CD14-positive monocyte (primary cell): ENCODE measurements at regions not wholly inside any gene's neighbourhood (a gene's known extent, or its start where the extent isn't known, plus 50 kb on each side); places are given as distances from the start of the nearest gene placed in this dataset.

Experiments used
- DNase-seq, 3 donors: peaks; one replicate each; pipeline ENCODE4 v3.0.0-alpha.2; 2011 to 2022
- H2AFZ ChIP-seq: 2 replicates; pipeline ENCODE4 v1.6.0; 2012; ENCODE audit warnings: mild to moderate bottlenecking, low read depth, low read length, inconsistent platforms; ENCODE audit not compliant: insufficient read depth, poor library complexity, severe bottlenecking
- H3K27ac ChIP-seq, 2 donors: 1 replicate in 1 of 2; 2 replicates in 1 of 2; pipeline ENCODE4 v1.5.1; 2012 to 2013; ENCODE audit warnings: low read length in 2 of 2, control low read depth in 1 of 2, inconsistent platforms in 1 of 2, low read depth in 1 of 2, mild to moderate bottlenecking in 1 of 2
- H3K27me3 ChIP-seq, 2 donors: one replicate each; pipeline versions ENCODE4 v1.6.0 to v1.6.1; 2011 to 2013; ENCODE audit warnings: low read length in 2 of 2; ENCODE audit not compliant: control insufficient read depth in 2 of 2, insufficient read depth in 2 of 2
- H3K36me3 ChIP-seq, 2 donors: replicated peaks in 1 of 2; 1 replicate in 1 of 2; 2 replicates in 1 of 2; pipeline versions ENCODE4 v1.5.1 to v1.6.1; 2012 to 2013; ENCODE audit warnings: low read length in 2 of 2, control low read depth in 1 of 2, inconsistent platforms in 1 of 2, mild to moderate bottlenecking in 1 of 2; ENCODE audit not compliant: insufficient read depth in 2 of 2, control insufficient read depth in 1 of 2
- H3K4me1 ChIP-seq, 2 donors: 1 replicate in 1 of 2; 2 replicates in 1 of 2; pipeline versions ENCODE4 v1.5.1 to v1.6.1; 2012 to 2013; ENCODE audit warnings: low read length in 2 of 2, control low read depth in 1 of 2, inconsistent platforms in 1 of 2, mild to moderate bottlenecking in 1 of 2, moderate library complexity in 1 of 2; ENCODE audit not compliant: insufficient read depth in 2 of 2, control insufficient read depth in 1 of 2
- H3K4me2 ChIP-seq: replicated peaks from 2 replicates; pipeline ENCODE3; 2012; ENCODE audit warnings: low read length, moderate library complexity, mild to moderate bottlenecking; ENCODE audit not compliant: poor library complexity, severe bottlenecking; ENCODE audit errors: extremely low read depth
- H3K4me3 ChIP-seq, 3 experiments: fragments of 200-600 bp in 1 of 3; sonication (generic) in 1 of 3; replicated peaks in 1 of 3; 1 replicate in 2 of 3; 2 replicates in 1 of 3; pipeline ENCODE4 v1.5.1; 2011 to 2013; ENCODE audit warnings: low read length in 3 of 3, mild to moderate bottlenecking in 3 of 3, control low read depth in 2 of 3, low read depth in 2 of 3, inconsistent platforms in 1 of 3, moderate library complexity in 1 of 3
- H3K79me2 ChIP-seq: 2 replicates; pipeline ENCODE4 v1.6.0; 2012; ENCODE audit warnings: mild to moderate bottlenecking, control low read depth, inconsistent platforms, low read length, moderate library complexity; ENCODE audit not compliant: insufficient read depth
- H3K9ac ChIP-seq: 2 replicates; pipeline ENCODE4 v1.6.0; 2017; ENCODE audit warnings: low read length, mild to moderate bottlenecking; ENCODE audit not compliant: insufficient read depth, poor library complexity, severe bottlenecking
- H3K9me3 ChIP-seq, 2 donors: replicated peaks in 1 of 2; 1 replicate in 1 of 2; 2 replicates in 1 of 2; pipeline versions ENCODE4 v1.5.1 to v1.6.1; 2012 to 2013; ENCODE audit warnings: low read length in 2 of 2, control low read depth in 1 of 2; ENCODE audit not compliant: control insufficient read depth in 1 of 2, insufficient read depth in 1 of 2
- H4K20me1 ChIP-seq: 2 replicates; pipeline ENCODE4 v1.6.0; 2012; ENCODE audit warnings: mild to moderate bottlenecking, low read length, control low read depth, moderate library complexity; ENCODE audit not compliant: insufficient read depth
- H3K27ac Mint-ChIP-seq, 7 donors: one replicate each; pipeline ENCODE4 v1.8.0; 2020; ENCODE audit warnings: mild to moderate bottlenecking in 7 of 7, mixed read lengths in 7 of 7, moderate library complexity in 6 of 7, inconsistent platforms in 2 of 7
- H3K27me3 Mint-ChIP-seq, 3 donors: one replicate each; pipeline ENCODE4 v1.8.0; 2021 to 2022; ENCODE audit warnings: low read depth in 3 of 3, mild to moderate bottlenecking in 3 of 3, mixed read lengths in 3 of 3, moderate library complexity in 3 of 3, inconsistent platforms in 1 of 3
- H3K36me3 Mint-ChIP-seq, 2 donors: one replicate each; pipeline ENCODE4 v1.8.0; 2020; ENCODE audit warnings: mixed read lengths in 2 of 2, inconsistent platforms in 1 of 2, mild to moderate bottlenecking in 1 of 2
- H3K4me1 Mint-ChIP-seq: one replicate; pipeline ENCODE4 v1.8.0; 2020; ENCODE audit warnings: mild to moderate bottlenecking, mixed read lengths
- H3K4me3 Mint-ChIP-seq, 2 donors: one replicate each; pipeline ENCODE4 v1.8.0; 2020; ENCODE audit warnings: mild to moderate bottlenecking in 2 of 2, mixed read lengths in 2 of 2, moderate library complexity in 1 of 2
- H3K9me3 Mint-ChIP-seq, 7 donors: one replicate each; pipeline ENCODE4 v1.8.0; 2020 to 2022; ENCODE audit warnings: mixed read lengths in 7 of 7, mild to moderate bottlenecking in 6 of 7, moderate library complexity in 6 of 7, inconsistent platforms in 2 of 7
- CTCF ChIP-seq: fragments of 200-600 bp; IDR thresholded peaks from one replicate; pipeline ENCODE4 v1.8.0; 2022; ENCODE audit warnings: antibody characterized with exemption, mild to moderate bottlenecking
- WGBS: methylation state at CpG from one replicate; pipeline ENCODE4 v1.1.5; 2013; ENCODE audit warnings: missing lambda C conversion rate; ENCODE audit not compliant: insufficient coverage; 5-methylcytosine and 5-hydroxymethylcytosine counted together
- intact Hi-C, 2 donors: fragments of 100-400 bp; cut with micrococcal nuclease; formaldehyde crosslinking; loops; one replicate each; pipeline versions ENCODE4 v1.15.0 to v1.15.1; 2023

DNA sequence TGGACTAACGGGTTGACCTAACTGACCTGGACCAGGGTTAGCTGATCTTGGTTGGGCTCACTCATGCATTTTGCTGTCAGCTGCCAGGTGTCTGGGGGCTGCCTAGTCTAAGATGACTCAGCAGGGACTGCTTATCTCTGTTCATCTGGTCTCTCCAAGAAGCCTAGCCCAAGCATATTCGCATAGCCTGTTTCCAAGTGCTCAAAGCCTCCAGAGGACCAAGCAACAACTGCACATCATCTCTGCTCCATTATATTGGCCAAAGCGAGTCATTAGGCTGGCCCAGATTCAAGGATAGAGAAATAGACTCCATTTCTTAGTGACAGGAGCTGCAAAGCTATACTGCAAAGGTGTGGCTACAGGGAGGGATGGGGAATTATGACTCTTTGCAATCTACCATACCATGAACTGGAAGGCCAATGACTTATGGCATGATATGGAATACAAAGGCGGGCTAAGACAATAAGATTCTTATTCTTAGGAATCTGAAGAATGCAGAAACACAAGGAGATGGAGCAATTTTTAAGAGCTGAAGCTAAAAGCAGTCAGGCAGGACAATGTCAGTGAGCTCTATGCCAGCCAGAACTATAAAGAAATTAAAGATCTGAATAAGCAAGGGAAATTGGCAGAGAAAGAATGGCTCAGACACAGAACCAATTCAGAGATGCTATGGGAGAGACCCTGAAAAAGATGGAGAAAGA, 194.6 kb upstream of the FSCB start:
- H3K4me2 ChIP-seq = no peak overlapping the region
- H3K4me1 ChIP-seq = no peaks in the 10 kb centered on the region
- DNase-seq = no peak
- H3K4me3 Mint-ChIP-seq = no peak overlapping the region
- no peak overlapping the region for H3K9ac ChIP-seq
- H3K9me3 Mint-ChIP-seq = peaks cover 4 to 14% (median 9%) of the 10 kb centered on the region in 7 donors
- no peak overlapping the region for H3K27ac ChIP-seq
- H3K4me1 Mint-ChIP-seq = no peaks in the 10 kb centered on the region
- no peaks in the 10 kb centered on the region for H3K79me2 ChIP-seq
- H4K20me1 ChIP-seq = no peaks in the 10 kb centered on the region
- no peaks in the 10 kb centered on the region for H3K36me3 ChIP-seq
- intact Hi-C loops = no loop called here
- WGBS = 75% methylated on average over 2 of the region's 4 CpGs
- H3K36me3 Mint-ChIP-seq = no peaks in the 10 kb centered on the region
- no peak for TF ChIP-seq CTCF
- H3K27me3 ChIP-seq = no peaks in the 10 kb centered on the region
- H2AFZ ChIP-seq = no peak overlapping the region
- H3K27ac Mint-ChIP-seq = no peak overlapping the region
- no peak overlapping the region for H3K4me3 ChIP-seq
- no peaks in the 10 kb centered on the region for H3K27me3 Mint-ChIP-seq
- H3K9me3 ChIP-seq = peaks cover 0 to 16% of the 10 kb centered on the region in 2 donors

DNA sequence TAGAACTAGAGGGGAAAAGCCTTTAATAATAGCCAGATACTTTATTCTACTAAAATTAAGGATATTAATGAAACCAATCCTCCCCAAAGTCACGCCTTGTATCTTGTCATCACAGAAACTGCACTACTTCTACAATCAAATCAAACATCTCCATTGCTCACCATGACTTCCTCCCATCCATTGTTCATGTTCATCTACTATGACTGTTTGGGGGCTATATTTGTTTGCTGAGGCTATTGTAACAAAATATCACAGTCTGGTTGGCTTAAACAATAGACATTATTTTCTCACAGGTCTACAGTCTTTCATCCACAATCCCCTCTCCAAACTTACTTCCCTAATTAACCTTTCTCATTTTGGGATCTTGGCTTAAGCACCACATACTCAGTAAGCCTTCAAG, 193.6 kb upstream of the FSCB start:
- Histone ChIP-seq H4K20me1 (no peaks in the 10 kb centered on the region), H3K9me3 (peaks cover 0 to 16% of the 10 kb centered on the region in 2 donors), H3K79me2 (no peaks in the 10 kb centered on the region), H3K27me3 (no peaks in the 10 kb centered on the region), H3K4me3 (no peak overlapping the region), H3K9ac (no peak overlapping the region), H2AFZ (no peak overlapping the region), H3K4me2 (no peak overlapping the region), H3K4me1 (no peaks in the 10 kb centered on the region), H3K27ac (no peak overlapping the region), H3K36me3 (no peaks in the 10 kb centered on the region)
- Mint-ChIP-seq H3K9me3 (peaks cover 4 to 15% (median 9%) of the 10 kb centered on the region in 7 donors), H3K27ac (no peak overlapping the region), H3K4me3 (no peak overlapping the region), H3K27me3 (no peaks in the 10 kb centered on the region), H3K4me1 (no peaks in the 10 kb centered on the region), H3K36me3 (no peaks in the 10 kb centered on the region)
- no peak for TF ChIP-seq CTCF
- WGBS = no CpG with 5 or more reads among the region's 1 CpG
- no peak for DNase-seq
- intact Hi-C loops = no loop called here
